ENCODE measurements at regions not wholly inside any gene's neighbourhood (a gene's known extent, or its start where the extent isn't known, plus 50 kb on each side); places are given as distances from the start of the nearest gene placed in this dataset.
A peak's percentile ranks its signal among the peaks of the same experiment; 100 is the strongest.

DNA sequence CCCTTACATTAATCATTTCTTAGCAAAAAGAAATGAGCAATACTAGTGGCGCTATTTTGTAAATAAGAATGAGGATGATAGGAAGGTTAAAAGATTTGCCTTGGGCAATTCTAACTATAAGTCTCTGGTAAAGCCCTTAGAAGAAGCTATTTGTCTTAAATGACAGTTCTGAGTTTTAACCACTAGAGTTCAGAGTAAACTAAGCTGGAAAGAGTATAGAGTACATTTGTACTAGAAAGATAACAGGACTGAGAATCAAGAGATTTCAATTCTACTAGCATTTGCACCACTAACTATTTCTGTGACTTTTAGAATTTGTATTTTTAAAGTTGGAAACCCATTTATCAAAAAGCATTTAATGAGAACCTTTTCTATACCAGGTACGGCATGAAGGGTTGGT lies 750.3 kb downstream of the OLFM4 start:
- H3K27me3 ChIP-seq (ENCODE audit: control insufficient read depth, insufficient read depth, low read length, poor library complexity, severe bottlenecking) = peaks cover 95% of the 10 kb centered on the region
- Mint-ChIP-seq H3K36me3 (ENCODE audit: low read depth) (no peaks in the 10 kb centered on the region), H3K27ac (no peak overlapping the region), H3K4me3 (no peak overlapping the region), H3K9me3 (no peaks in the 10 kb centered on the region), H3K27me3 (ENCODE audit: insufficient read depth) (peaks cover 90% of the 10 kb centered on the region), H3K4me1 (peaks cover 22% of the 10 kb centered on the region)
- H3K9ac ChIP-seq (ENCODE audit: extremely low read depth, low read length, poor library complexity, severe bottlenecking) = no peak overlapping the region
- no peak overlapping the region for H3K27ac ChIP-seq (ENCODE audit: low read depth, low read length)
- H3K4me1 ChIP-seq (ENCODE audit: control insufficient read depth, insufficient read depth, low read length) = peaks cover 9% of the 10 kb centered on the region
- TF ChIP-seq, protein P1, sequence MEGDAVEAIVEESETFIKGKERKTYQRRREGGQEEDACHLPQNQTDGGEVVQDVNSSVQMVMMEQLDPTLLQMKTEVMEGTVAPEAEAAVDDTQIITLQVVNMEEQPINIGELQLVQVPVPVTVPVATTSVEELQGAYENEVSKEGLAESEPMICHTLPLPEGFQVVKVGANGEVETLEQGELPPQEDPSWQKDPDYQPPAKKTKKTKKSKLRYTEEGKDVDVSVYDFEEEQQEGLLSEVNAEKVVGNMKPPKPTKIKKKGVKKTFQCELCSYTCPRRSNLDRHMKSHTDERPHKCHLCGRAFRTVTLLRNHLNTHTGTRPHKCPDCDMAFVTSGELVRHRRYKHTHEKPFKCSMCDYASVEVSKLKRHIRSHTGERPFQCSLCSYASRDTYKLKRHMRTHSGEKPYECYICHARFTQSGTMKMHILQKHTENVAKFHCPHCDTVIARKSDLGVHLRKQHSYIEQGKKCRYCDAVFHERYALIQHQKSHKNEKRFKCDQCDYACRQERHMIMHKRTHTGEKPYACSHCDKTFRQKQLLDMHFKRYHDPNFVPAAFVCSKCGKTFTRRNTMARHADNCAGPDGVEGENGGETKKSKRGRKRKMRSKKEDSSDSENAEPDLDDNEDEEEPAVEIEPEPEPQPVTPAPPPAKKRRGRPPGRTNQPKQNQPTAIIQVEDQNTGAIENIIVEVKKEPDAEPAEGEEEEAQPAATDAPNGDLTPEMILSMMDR (conservative IDR thresholded peaks at IDR 0.05) = peak; percentile 64
- no peak for DNase-seq
- WGBS, 2 experiments (ENCODE audit: insufficient coverage in 1 of 2, insufficient read length in 1 of 2) = 70% methylated on average over 1 of the region's 2 CpGs; no CpG with 5 or more reads in 1 of the 2 experiments
- no peaks in the 10 kb centered on the region for H3K36me3 ChIP-seq (ENCODE audit: control insufficient read depth, insufficient read depth, low read length)
- no peak overlapping the region for H3K4me3 ChIP-seq (ENCODE audit: low read length)
- H3K9me3 ChIP-seq (ENCODE audit: control insufficient read depth, low read length) = no peaks in the 10 kb centered on the region

DNA sequence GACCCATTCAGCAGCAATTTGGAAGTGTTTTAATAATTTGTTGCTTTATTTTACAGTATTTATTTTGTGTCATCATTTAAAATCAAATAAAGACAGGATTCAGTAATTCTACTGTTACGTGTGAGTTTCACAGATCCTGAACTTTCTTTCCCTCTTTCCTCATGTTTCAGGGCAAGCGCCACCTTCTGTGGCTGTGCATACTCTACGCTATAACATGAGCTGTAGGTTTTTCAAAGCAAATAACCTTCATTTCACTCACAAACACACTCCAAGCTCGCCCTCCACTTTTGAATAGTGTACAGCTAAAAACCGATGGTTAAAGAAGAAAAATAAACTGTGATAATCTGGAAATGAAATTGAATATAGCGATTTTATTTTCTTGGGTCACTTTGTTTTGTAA lies 753.3 kb downstream of the OLFM4 start:
- Mint-ChIP-seq H3K27me3 (ENCODE audit: insufficient read depth) (peaks cover 93% of the 10 kb centered on the region), H3K4me1 (peaks cover 33% of the 10 kb centered on the region), H3K4me3 (no peak overlapping the region), H3K9me3 (peaks cover 3% of the 10 kb centered on the region), H3K27ac (no peak overlapping the region), H3K36me3 (ENCODE audit: low read depth) (no peaks in the 10 kb centered on the region)
- Histone ChIP-seq H3K9me3 (ENCODE audit: control insufficient read depth, low read length) (peaks cover 6% of the 10 kb centered on the region), H3K27me3 (ENCODE audit: control insufficient read depth, insufficient read depth, low read length, poor library complexity, severe bottlenecking) (peaks cover 74% of the 10 kb centered on the region), H3K4me3 (ENCODE audit: low read length) (no peak overlapping the region), H3K4me1 (ENCODE audit: control insufficient read depth, insufficient read depth, low read length) (peaks cover 9% of the 10 kb centered on the region), H3K9ac (ENCODE audit: extremely low read depth, low read length, poor library complexity, severe bottlenecking) (no peak overlapping the region), H3K27ac (ENCODE audit: low read depth, low read length) (no peak overlapping the region), H3K36me3 (ENCODE audit: control insufficient read depth, insufficient read depth, low read length) (no peaks in the 10 kb centered on the region)
- DNase-seq = no peak
- WGBS, 2 experiments (ENCODE audit: insufficient coverage in 1 of 2, insufficient read length in 1 of 2) = 11 to 36% methylated on average over 2 to 6 of the region's 6 CpGs
- TF ChIP-seq, protein P1 (conservative IDR thresholded peaks at IDR 0.05) = no peak

DNA sequence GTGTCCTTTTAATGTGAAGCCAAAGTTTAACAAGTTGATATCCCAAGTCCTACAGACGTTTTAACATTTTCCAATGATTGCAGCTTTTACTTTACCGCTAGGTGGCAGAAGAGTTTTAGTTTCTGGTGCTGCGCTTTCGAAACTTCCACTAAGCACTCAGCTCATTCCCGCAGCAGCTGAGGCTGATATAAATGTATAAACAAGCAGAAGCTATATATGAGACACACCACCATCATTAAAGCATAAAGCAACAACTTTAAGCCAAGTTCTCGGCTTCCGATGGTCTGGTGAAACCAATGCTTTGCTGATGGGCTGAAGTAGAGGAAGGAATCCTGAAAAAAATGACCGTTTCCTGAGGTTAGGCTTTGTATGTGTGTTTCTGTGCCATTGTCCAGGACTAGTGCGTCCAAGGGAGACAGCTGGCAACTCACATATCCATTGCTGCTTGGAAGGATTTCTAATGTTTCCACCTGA lies 753.9 kb downstream of the OLFM4 start:
- TF ChIP-seq, protein P1 (conservative IDR thresholded peaks at IDR 0.05) = peak; percentile 84
- H3K4me3 Mint-ChIP-seq = no peak overlapping the region

More for the DNA sequence above, 753.9 kb downstream of the OLFM4 start:
- Mint-ChIP-seq H3K4me1 (peaks cover 33% of the 10 kb centered on the region), H3K27ac (no peak overlapping the region), H3K27me3 (ENCODE audit: insufficient read depth) (peaks cover 93% of the 10 kb centered on the region), H3K9me3 (peaks cover 3% of the 10 kb centered on the region), H3K36me3 (ENCODE audit: low read depth) (no peaks in the 10 kb centered on the region)
- H3K27ac ChIP-seq (ENCODE audit: low read depth, low read length) = no peak overlapping the region
- peak; percentile 65 for DNase-seq
- peaks cover 74% of the 10 kb centered on the region for H3K27me3 ChIP-seq (ENCODE audit: control insufficient read depth, insufficient read depth, low read length, poor library complexity, severe bottlenecking)
- peaks cover 6% of the 10 kb centered on the region for H3K9me3 ChIP-seq (ENCODE audit: control insufficient read depth, low read length)
- no peaks in the 10 kb centered on the region for H3K36me3 ChIP-seq (ENCODE audit: control insufficient read depth, insufficient read depth, low read length)
- no peak overlapping the region for H3K4me3 ChIP-seq (ENCODE audit: low read length)
- no peak overlapping the region for H3K9ac ChIP-seq (ENCODE audit: extremely low read depth, low read length, poor library complexity, severe bottlenecking)
- 23 to 32% methylated on average over 3 to 9 of the region's 9 CpGs for WGBS, 2 experiments (ENCODE audit: insufficient coverage in 1 of 2, insufficient read length in 1 of 2)
- H3K4me1 ChIP-seq (ENCODE audit: control insufficient read depth, insufficient read depth, low read length) = peaks cover 9% of the 10 kb centered on the region
